ENCODE measurements at regions not wholly inside any gene's neighbourhood (a gene's known extent, or its start where the extent isn't known, plus 50 kb on each side); places are given as distances from the start of the nearest gene placed in this dataset.

GRCh38 chr5:142397178-142397577, 72.4 kb upstream of the SPRY4 start:
- DNase-seq (ENCODE audit: low read depth, low spot score): no peak
- ATAC-seq: no peak
- WGBS (ENCODE audit: insufficient coverage, insufficient replicate concordance, low lambda C conversion rate, missing lambda C conversion rate): 59% methylated on average over 3 of the region's 3 CpGs
- Histone ChIP-seq H3K4me2 (ENCODE audit: control insufficient read depth, insufficient read depth) (no peak overlapping the region), H2AFZ (ENCODE audit: control insufficient read depth, low read depth, low read length) (no peak overlapping the region), H3K27ac (ENCODE audit: control insufficient read depth, insufficient read depth) (no peak overlapping the region), H3K9me3 (replicated peaks; ENCODE audit: control insufficient read depth, insufficient read depth, low read length) (no peaks in the 10 kb centered on the region; the same call in 2 of the 3 replicates), H3K27me3 (replicated peaks in 1 of 2; ENCODE audit: control insufficient read depth in 2 of 2, insufficient read depth in 2 of 2, low read length in 1 of 2) (no peaks in the 10 kb centered on the region), H4K20me1 (ENCODE audit: control insufficient read depth, insufficient read depth) (no peaks in the 10 kb centered on the region), H3K9ac (ENCODE audit: control insufficient read depth, insufficient read depth, low read length) (no peak overlapping the region), H3K4me1 (ENCODE audit: control insufficient read depth, insufficient read depth, low read length) (no peaks in the 10 kb centered on the region), H3K4me3 (no peak overlapping the region), H3K36me3 (ENCODE audit: control insufficient read depth in 2 of 2, insufficient read depth in 2 of 2, low read length in 1 of 2) (no peaks in the 10 kb centered on the region), H3K79me2 (ENCODE audit: control insufficient read depth, insufficient read depth, low read length) (no peaks in the 10 kb centered on the region)
- ChIA-PET SMC1A (ENCODE audit: uncharacterized antibody, unreplicated experiment) (no interaction called here), RAD21 (ENCODE audit: unreplicated experiment) (no interaction called here), POLR2A (interaction anchor here (0.9 kb wide), 1 partner anchor 72 kb away, joined by 3 read pairs; the partner anchor contains the start of gene SPRY4), CTCF (no interaction called here)
- FAIRE-seq: no peak
- TF ChIP-seq ZNF274 (IDR thresholded peaks at IDR 0.05; ENCODE audit: insufficient read depth, insufficient read length): no peak
- no peak for TF ChIP-seq HDAC6 (IDR thresholded peaks at IDR 0.05; ENCODE audit: unreplicated experiment)
- no peak for TF ChIP-seq SREBF1 (IDR thresholded peaks at IDR 0.05; ENCODE audit: low read length)
- TF ChIP-seq, protein P1, sequence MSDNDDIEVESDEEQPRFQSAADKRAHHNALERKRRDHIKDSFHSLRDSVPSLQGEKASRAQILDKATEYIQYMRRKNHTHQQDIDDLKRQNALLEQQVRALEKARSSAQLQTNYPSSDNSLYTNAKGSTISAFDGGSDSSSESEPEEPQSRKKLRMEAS (IDR thresholded peaks at IDR 0.05; ENCODE audit: low read depth, low read length): no peak
- TF ChIP-seq HSF1 (IDR thresholded peaks at IDR 0.05; ENCODE audit: low read depth, low read length): no peak
- TF ChIP-seq, protein P2, sequence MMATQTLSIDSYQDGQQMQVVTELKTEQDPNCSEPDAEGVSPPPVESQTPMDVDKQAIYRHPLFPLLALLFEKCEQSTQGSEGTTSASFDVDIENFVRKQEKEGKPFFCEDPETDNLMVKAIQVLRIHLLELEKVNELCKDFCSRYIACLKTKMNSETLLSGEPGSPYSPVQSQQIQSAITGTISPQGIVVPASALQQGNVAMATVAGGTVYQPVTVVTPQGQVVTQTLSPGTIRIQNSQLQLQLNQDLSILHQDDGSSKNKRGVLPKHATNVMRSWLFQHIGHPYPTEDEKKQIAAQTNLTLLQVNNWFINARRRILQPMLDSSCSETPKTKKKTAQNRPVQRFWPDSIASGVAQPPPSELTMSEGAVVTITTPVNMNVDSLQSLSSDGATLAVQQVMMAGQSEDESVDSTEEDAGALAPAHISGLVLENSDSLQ (IDR thresholded peaks at IDR 0.05): no peak
- TF ChIP-seq ELK1 (IDR thresholded peaks at IDR 0.05; ENCODE audit: low read depth, low read length): no peak
- TF ChIP-seq YBX1 (IDR thresholded peaks at IDR 0.05): no peak
- TF ChIP-seq HCFC1 (IDR thresholded peaks at IDR 0.05; ENCODE audit: low read length): no peak
- in situ Hi-C loops (cut with MboI) (no loop called here), intact Hi-C loops (cut with micrococcal nuclease; ENCODE audit: unreplicated experiment) (no loop called here)
- no TSS peak for BruUV-seq (replicated peaks)

Measured in GM12878 (cell line).